GM12878 (cell line): ENCODE measurements at regions not wholly inside any gene's neighbourhood (a gene's known extent, or its start where the extent isn't known, plus 50 kb on each side); places are given as distances from the start of the nearest gene placed in this dataset.

Source experiments
- ATAC-seq: fragments of 200-7000 bp; cut with Tn5 transposase; 3 replicates; pipeline ENCODE4 v1.9.1; 2020; ENCODE audit warnings: mild to moderate bottlenecking, moderate library complexity
- BruUV-seq: library from RNA; stranded (reverse); fragments of 400-500 nt; replicated peaks from 2 replicates; lab custom pipeline; 2021; lab: Mats Ljungman, UMichigan
- CTCF ChIA-PET: fragments of 300-600 bp; sonication (Branson Sonifier 250); formaldehyde crosslinking; extraction: SDS; loops from one replicate; lab custom pipeline; 2021; ENCODE audit warnings: inconsistent platforms; lab: Yijun Ruan, JAX
- POLR2A ChIA-PET: fragments of 350-600 bp; formaldehyde crosslinking; extraction: SDS; loops from one replicate; lab custom pipeline; 2021; ENCODE audit warnings: inconsistent platforms; lab: Charles Lee
- RAD21 ChIA-PET: fragments of 300-600 bp; sonication (Branson Sonifier 250); formaldehyde crosslinking; loops from one replicate; lab custom pipeline; 2023; ENCODE audit warnings: antibody characterized with exemption; ENCODE audit not compliant: unreplicated experiment; lab: Charles Lee
- SMC1A ChIA-PET: fragments of 300-600 bp; sonication (Branson Sonifier 250); formaldehyde crosslinking; loops from one replicate; lab custom pipeline; 2023; ENCODE audit not compliant: unreplicated experiment, uncharacterized antibody; lab: Charles Lee
- DNase-seq: peaks from one replicate; pipeline ENCODE4 v3.0.0-alpha.2; 2011; ENCODE audit warnings: low read depth, low spot score
- FAIRE-seq: peaks from 3 replicates; lab custom pipeline; 2011; peaks lifted over from hg19 to GRCh38; lab: Jason Lieb, UNC
- H2AFZ ChIP-seq: 2 replicates; pipeline ENCODE4 v1.6.0; 2011; ENCODE audit warnings: low read depth, low read length, control low read depth; ENCODE audit not compliant: control insufficient read depth
- H3K27ac ChIP-seq: 2 replicates; pipeline ENCODE4 v1.5.1; 2011; ENCODE audit warnings: control low read depth; ENCODE audit not compliant: control insufficient read depth, insufficient read depth
- H3K27me3 ChIP-seq, 2 experiments: replicated peaks in 1 of 2; 2 replicates each; pipeline versions ENCODE4 v1.6.0 to v1.6.1; 2011; ENCODE audit warnings: low read length in 1 of 2; ENCODE audit not compliant: control insufficient read depth in 2 of 2, insufficient read depth in 2 of 2
- H3K36me3 ChIP-seq, 2 experiments: 2 replicates each; pipeline ENCODE4 v1.5.1; 2011; ENCODE audit warnings: low read length in 1 of 2; ENCODE audit not compliant: control insufficient read depth in 2 of 2, insufficient read depth in 2 of 2
- H3K4me1 ChIP-seq: 2 replicates; pipeline ENCODE4 v1.6.1; 2011; ENCODE audit warnings: mild to moderate bottlenecking, low read length, moderate library complexity, mixed read lengths; ENCODE audit not compliant: control insufficient read depth, insufficient read depth
- H3K4me2 ChIP-seq: 2 replicates; pipeline ENCODE4 v1.6.0; 2011; ENCODE audit warnings: control low read depth; ENCODE audit not compliant: control insufficient read depth, insufficient read depth
- H3K4me3 ChIP-seq: fragments of 200-600 bp; sonication (generic); 2 replicates; pipeline ENCODE4 v1.5.1; 2016
- H3K79me2 ChIP-seq: 2 replicates; pipeline ENCODE4 v1.6.0; 2011; ENCODE audit warnings: low read length; ENCODE audit not compliant: control insufficient read depth, insufficient read depth
- H3K9ac ChIP-seq: 2 replicates; pipeline ENCODE4 v1.8.0; 2011; ENCODE audit warnings: low read length, control low read depth, mixed read lengths; ENCODE audit not compliant: control insufficient read depth, insufficient read depth
- H3K9me3 ChIP-seq: replicated peaks from 3 replicates; pipeline ENCODE4 v1.5.1; 2011; ENCODE audit warnings: mild to moderate bottlenecking, low read length; ENCODE audit not compliant: control insufficient read depth, insufficient read depth
- H4K20me1 ChIP-seq: 2 replicates; pipeline ENCODE4 v1.6.0; 2011; ENCODE audit not compliant: control insufficient read depth, insufficient read depth
- FOXK2 ChIP-seq: fragments of 450-650 bp; IDR thresholded peaks from 2 replicates; pipeline ENCODE4 v1.6.1; 2017; ENCODE audit warnings: mild to moderate bottlenecking, moderate library complexity
- HDGF ChIP-seq: fragments of 450-650 bp; IDR thresholded peaks from 2 replicates; pipeline ENCODE4 v1.6.1; 2016; ENCODE audit warnings: antibody characterized with exemption
- MYB ChIP-seq: fragments of 150-350 bp; IDR thresholded peaks from 2 replicates; pipeline ENCODE4 v1.6.1; 2014; ENCODE audit warnings: mild to moderate bottlenecking, low read depth, low read length, borderline replicate concordance
- MYC ChIP-seq: IDR thresholded peaks from 2 replicates; pipeline ENCODE4 v1.6.1; 2011; ENCODE audit warnings: mild to moderate bottlenecking, low read length, moderate library complexity, inconsistent platforms; ENCODE audit not compliant: insufficient read depth, insufficient replicate concordance, insufficient read length, severe bottlenecking
- NBN ChIP-seq: fragments of 450-650 bp; IDR thresholded peaks from 2 replicates; pipeline ENCODE4 v1.6.1; 2016
- NRF1 ChIP-seq: conservative IDR thresholded peaks from 2 replicates; pipeline ENCODE4 v1.6.1; 2011; ENCODE audit warnings: mild to moderate bottlenecking, low read depth, low read length, improper control_type of control experiment
- SP1 ChIP-seq: IDR thresholded peaks from one replicate; pipeline ENCODE4 v1.6.1; 2011; ENCODE audit warnings: low read depth, low read length
- STAT1 ChIP-seq: fragments of 450-650 bp; conservative IDR thresholded peaks from 2 replicates; pipeline ENCODE4 v1.6.1; 2014; ENCODE audit warnings: antibody characterized with exemption, mild to moderate bottlenecking
- WGBS: methylation state at CpG from one replicate; pipeline ENCODE4 v1.1.6; 2016; ENCODE audit warnings: low lambda C conversion rate; ENCODE audit not compliant: insufficient replicate concordance, insufficient coverage; ENCODE audit errors: missing lambda C conversion rate; 5-methylcytosine and 5-hydroxymethylcytosine counted together
- in situ Hi-C: fragments of 300-500 bp; cut with MboI; formaldehyde crosslinking; loops from 9 replicates; pipeline ENCODE4 v1.14.3; 2018; ENCODE audit warnings: mixed read lengths
- intact Hi-C: fragments of 100-400 bp; cut with micrococcal nuclease; formaldehyde crosslinking; loops from one replicate; pipeline ENCODE4 v1.14.2; 2022; ENCODE audit not compliant: unreplicated experiment
- TF ChIP-seq, protein P1 (sequence below): IDR thresholded peaks from 2 replicates; pipeline ENCODE4 v1.6.1; 2012; ENCODE audit warnings: mild to moderate bottlenecking, low read depth, low read length
- TF ChIP-seq, protein P2 (sequence below): IDR thresholded peaks from 2 replicates; pipeline ENCODE4 v1.6.1; 2012; ENCODE audit warnings: low read depth, low read length, improper control_type of control experiment

DNA sequence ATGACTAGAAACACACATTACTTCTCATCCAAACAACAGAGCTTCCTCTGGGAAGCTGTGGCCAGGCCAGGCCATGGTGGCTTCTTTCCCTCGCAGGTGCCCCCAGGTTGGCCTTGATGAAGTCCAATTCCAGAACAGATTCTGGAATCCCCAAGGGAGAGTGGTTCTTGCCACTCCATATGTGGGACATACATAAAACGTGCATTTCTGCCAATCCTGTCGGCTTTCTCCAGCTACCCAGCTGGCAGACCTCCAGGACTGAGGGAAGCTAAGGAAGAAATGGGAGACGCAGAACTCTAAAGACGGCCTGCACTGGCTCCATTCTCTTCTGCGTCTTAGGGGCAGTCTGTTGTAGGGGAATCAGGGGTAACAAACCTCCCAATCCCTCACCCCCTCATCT lies 219.2 kb upstream of the CDH5 start:
- 28% methylated on average over 6 of the region's 6 CpGs for WGBS

More for the DNA sequence above, 219.2 kb upstream of the CDH5 start:
- H4K20me1 ChIP-seq = no peaks in the 10 kb centered on the region
- no peaks in the 10 kb centered on the region; a peak in 1 of 4 replicates for H3K27me3 ChIP-seq
- FAIRE-seq = no peak
- no peak overlapping the region for H3K9ac ChIP-seq
- H3K27ac ChIP-seq = no peak overlapping the region
- ChIA-PET SMC1A (interaction anchor here (1.3 kb wide), 1 partner anchor 13 kb away, joined by 3 read pairs; no protein-coding TSS in a partner anchor), RAD21 (no interaction called here), CTCF (no interaction called here), POLR2A (no interaction called here)
- no peaks in the 10 kb centered on the region for H3K4me1 ChIP-seq
- in situ Hi-C loops (no loop called here), intact Hi-C loops (no loop called here)
- no peak overlapping the region for H2AFZ ChIP-seq
- no peaks in the 10 kb centered on the region for H3K36me3 ChIP-seq
- H3K9me3 ChIP-seq = no peaks in the 10 kb centered on the region
- no peak for ATAC-seq
- no TSS peak for BruUV-seq
- TF ChIP-seq SP1 = no peak
- TF ChIP-seq, protein P1, sequence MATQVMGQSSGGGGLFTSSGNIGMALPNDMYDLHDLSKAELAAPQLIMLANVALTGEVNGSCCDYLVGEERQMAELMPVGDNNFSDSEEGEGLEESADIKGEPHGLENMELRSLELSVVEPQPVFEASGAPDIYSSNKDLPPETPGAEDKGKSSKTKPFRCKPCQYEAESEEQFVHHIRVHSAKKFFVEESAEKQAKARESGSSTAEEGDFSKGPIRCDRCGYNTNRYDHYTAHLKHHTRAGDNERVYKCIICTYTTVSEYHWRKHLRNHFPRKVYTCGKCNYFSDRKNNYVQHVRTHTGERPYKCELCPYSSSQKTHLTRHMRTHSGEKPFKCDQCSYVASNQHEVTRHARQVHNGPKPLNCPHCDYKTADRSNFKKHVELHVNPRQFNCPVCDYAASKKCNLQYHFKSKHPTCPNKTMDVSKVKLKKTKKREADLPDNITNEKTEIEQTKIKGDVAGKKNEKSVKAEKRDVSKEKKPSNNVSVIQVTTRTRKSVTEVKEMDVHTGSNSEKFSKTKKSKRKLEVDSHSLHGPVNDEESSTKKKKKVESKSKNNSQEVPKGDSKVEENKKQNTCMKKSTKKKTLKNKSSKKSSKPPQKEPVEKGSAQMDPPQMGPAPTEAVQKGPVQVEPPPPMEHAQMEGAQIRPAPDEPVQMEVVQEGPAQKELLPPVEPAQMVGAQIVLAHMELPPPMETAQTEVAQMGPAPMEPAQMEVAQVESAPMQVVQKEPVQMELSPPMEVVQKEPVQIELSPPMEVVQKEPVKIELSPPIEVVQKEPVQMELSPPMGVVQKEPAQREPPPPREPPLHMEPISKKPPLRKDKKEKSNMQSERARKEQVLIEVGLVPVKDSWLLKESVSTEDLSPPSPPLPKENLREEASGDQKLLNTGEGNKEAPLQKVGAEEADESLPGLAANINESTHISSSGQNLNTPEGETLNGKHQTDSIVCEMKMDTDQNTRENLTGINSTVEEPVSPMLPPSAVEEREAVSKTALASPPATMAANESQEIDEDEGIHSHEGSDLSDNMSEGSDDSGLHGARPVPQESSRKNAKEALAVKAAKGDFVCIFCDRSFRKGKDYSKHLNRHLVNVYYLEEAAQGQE = no peak
- TF ChIP-seq MYC = no peak
- TF ChIP-seq HDGF = no peak
- no peak for TF ChIP-seq FOXK2
- TF ChIP-seq NBN = no peak
- TF ChIP-seq NRF1 = no peak
- no peak for TF ChIP-seq STAT1
- TF ChIP-seq, protein P2, sequence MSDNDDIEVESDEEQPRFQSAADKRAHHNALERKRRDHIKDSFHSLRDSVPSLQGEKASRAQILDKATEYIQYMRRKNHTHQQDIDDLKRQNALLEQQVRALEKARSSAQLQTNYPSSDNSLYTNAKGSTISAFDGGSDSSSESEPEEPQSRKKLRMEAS = no peak
- TF ChIP-seq MYB = no peak
- TF ChIP-seq, all 136 proteins: peak for 0
- Histone ChIP-seq H3K4me3 (no peak overlapping the region), H3K4me2 (no peak overlapping the region), H3K79me2 (no peaks in the 10 kb centered on the region)
- DNase-seq = no peak
